Neural progenitor cell (in vitro differentiated cells): ENCODE measurements at regions not wholly inside any gene's neighbourhood (a gene's known extent, or its start where the extent isn't known, plus 50 kb on each side); places are given as distances from the start of the nearest gene placed in this dataset.
"Not testable (repeated sequence)": the region's sequence is repeated elsewhere in the genome, so short reads cannot be mapped to it uniquely, and the experiment has no call there.

Source experiments
- DNase-seq: peaks from one replicate; pipeline ENCODE4 v3.0.0-alpha.2; 2016; ENCODE audit warnings: low spot score
- H2AFZ ChIP-seq: fragments of 200-600 bp; sonication (generic); replicated peaks from 2 replicates; pipeline ENCODE4 v1.6.1; 2016; ENCODE audit warnings: antibody characterized with exemption
- H3F3A ChIP-seq: fragments of 200-600 bp; sonication (generic); 2 replicates; pipeline ENCODE4 v1.6.1; 2016; ENCODE audit warnings: antibody characterized with exemption, low read depth
- H3K27ac ChIP-seq: fragments of 200-600 bp; sonication (generic); 2 replicates; pipeline ENCODE4 v1.5.1; 2016; ENCODE audit warnings: mild to moderate bottlenecking
- H3K27me3 ChIP-seq: fragments of 200-600 bp; sonication (generic); 2 replicates; pipeline ENCODE4 v1.6.1; 2016; ENCODE audit warnings: mild to moderate bottlenecking, moderate library complexity
- H3K36me3 ChIP-seq: fragments of 200-600 bp; sonication (generic); 2 replicates; pipeline ENCODE4 v1.5.1; 2016
- H3K4me1 ChIP-seq: fragments of 200-600 bp; sonication (generic); 2 replicates; pipeline ENCODE4 v1.6.1; 2016; ENCODE audit warnings: mixed run types
- H3K4me2 ChIP-seq: fragments of 200-600 bp; sonication (generic); 2 replicates; pipeline ENCODE4 v1.6.1; 2016
- H3K4me3 ChIP-seq: fragments of 200-600 bp; sonication (generic); 2 replicates; pipeline ENCODE4 v1.5.1; 2016
- H3K79me2 ChIP-seq: fragments of 200-600 bp; sonication (generic); 2 replicates; pipeline ENCODE4 v1.6.1; 2016; ENCODE audit warnings: low read depth
- H3K9ac ChIP-seq: fragments of 200-600 bp; sonication (generic); 2 replicates; pipeline ENCODE4 v1.6.1; 2016
- H3K9me3 ChIP-seq: fragments of 200-600 bp; sonication (generic); 2 replicates; pipeline ENCODE4 v1.5.1; 2016; ENCODE audit warnings: low read depth
- H4K20me1 ChIP-seq: fragments of 200-600 bp; sonication (generic); 2 replicates; pipeline ENCODE4 v1.6.1; 2016; ENCODE audit warnings: low read depth
- H3K27ac Mint-ChIP-seq: 3 replicates; pipeline ENCODE4 v1.8.0; 2021; ENCODE audit warnings: mixed read lengths
- H3K27me3 Mint-ChIP-seq: 2 replicates; pipeline ENCODE4 v1.8.0; 2022; ENCODE audit warnings: low read depth, mild to moderate bottlenecking, inconsistent platforms, moderate library complexity, mixed read lengths; ENCODE audit not compliant: insufficient read depth
- H3K36me3 Mint-ChIP-seq: 3 replicates; pipeline ENCODE4 v1.8.0; 2021; ENCODE audit warnings: mixed read lengths
- H3K4me1 Mint-ChIP-seq: 3 replicates; pipeline ENCODE4 v1.8.0; 2021; ENCODE audit warnings: mixed read lengths
- H3K4me3 Mint-ChIP-seq: 3 replicates; pipeline ENCODE4 v1.8.0; 2021; ENCODE audit warnings: mild to moderate bottlenecking, moderate library complexity, mixed read lengths
- H3K9me3 Mint-ChIP-seq: 3 replicates; pipeline ENCODE4 v1.8.0; 2020; ENCODE audit warnings: mixed read lengths
- EZH2 ChIP-seq: fragments of 200-600 bp; sonication (generic); IDR thresholded peaks from 2 replicates; pipeline ENCODE4 v1.6.1; 2017; ENCODE audit warnings: antibody characterized with exemption, mild to moderate bottlenecking, moderate library complexity
- EZH2phosphoT487 ChIP-seq: fragments of 200-600 bp; sonication (generic); IDR thresholded peaks from 2 replicates; pipeline ENCODE4 v1.6.1; 2017; ENCODE audit warnings: antibody characterized with exemption
- TF ChIP-seq, protein P1 (sequence below): fragments of 200-600 bp; sonication (generic); IDR thresholded peaks from 2 replicates; pipeline ENCODE4 v1.5.1; 2017; ENCODE audit warnings: antibody characterized with exemption, mild to moderate bottlenecking

DNA sequence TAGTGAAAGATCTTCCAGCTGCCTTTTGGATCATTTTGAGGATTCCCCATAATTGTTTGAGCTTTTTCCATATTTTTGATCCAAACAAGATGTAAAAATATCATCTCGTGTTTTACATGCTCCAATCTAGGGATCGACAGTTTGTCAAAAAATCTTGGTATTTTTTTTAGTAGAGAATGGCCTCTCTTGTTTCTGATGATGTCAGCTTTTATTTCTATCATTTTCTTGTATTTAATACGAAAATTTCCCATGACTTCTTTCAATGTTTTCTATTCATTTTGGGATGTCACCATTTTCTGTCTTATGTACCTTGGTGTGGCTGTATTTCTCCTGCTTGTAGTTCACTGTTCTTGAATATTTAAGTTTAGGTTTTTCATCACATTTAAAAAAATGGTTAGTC is 812.0 kb upstream of the NCAM2 start:
- no peaks in the 10 kb centered on the region for H3K79me2 ChIP-seq
- no peak for DNase-seq
- no peaks in the 10 kb centered on the region for H4K20me1 ChIP-seq
- no peaks in the 10 kb centered on the region for H3F3A ChIP-seq
- Mint-ChIP-seq H3K27ac (no peak overlapping the region), H3K36me3 (no peaks in the 10 kb centered on the region), H3K4me3 (no peak overlapping the region), H3K9me3 (peaks cover 7% of the 10 kb centered on the region), H3K4me1 (peaks cover 2% of the 10 kb centered on the region), H3K27me3 (no peaks in the 10 kb centered on the region)
- no peak overlapping the region for H3K27ac ChIP-seq
- no peak overlapping the region for H3K9ac ChIP-seq
- H3K4me3 ChIP-seq, result no peak overlapping the region
- no peaks in the 10 kb centered on the region for H3K27me3 ChIP-seq
- H2AFZ ChIP-seq, result no peak overlapping the region
- no peaks in the 10 kb centered on the region for H3K36me3 ChIP-seq
- TF ChIP-seq EZH2, result no peak
- H3K4me2 ChIP-seq, result no peak overlapping the region
- no peaks in the 10 kb centered on the region for H3K9me3 ChIP-seq
- H3K4me1 ChIP-seq, result no peaks in the 10 kb centered on the region

DNA sequence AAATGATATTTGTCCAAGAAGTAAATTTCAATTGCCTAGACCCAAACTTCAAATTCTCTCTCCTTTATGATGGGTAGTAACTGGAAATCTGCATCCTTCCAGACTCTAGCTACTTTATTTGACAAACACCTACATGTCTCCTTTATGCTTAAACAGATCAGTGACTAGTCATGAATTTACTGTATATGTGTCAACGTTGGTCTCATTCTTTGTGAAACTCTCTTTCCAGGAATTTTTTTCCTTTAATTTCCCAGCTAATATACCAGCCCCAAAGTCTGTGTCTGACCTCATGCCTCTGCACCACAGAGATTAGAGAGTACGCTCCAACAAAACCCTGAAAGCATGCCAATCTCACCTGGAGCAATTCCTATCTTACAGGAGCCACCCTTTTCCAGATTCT is 811.2 kb upstream of the NCAM2 start:
- no peaks in the 10 kb centered on the region for H3K4me1 Mint-ChIP-seq

DNA sequence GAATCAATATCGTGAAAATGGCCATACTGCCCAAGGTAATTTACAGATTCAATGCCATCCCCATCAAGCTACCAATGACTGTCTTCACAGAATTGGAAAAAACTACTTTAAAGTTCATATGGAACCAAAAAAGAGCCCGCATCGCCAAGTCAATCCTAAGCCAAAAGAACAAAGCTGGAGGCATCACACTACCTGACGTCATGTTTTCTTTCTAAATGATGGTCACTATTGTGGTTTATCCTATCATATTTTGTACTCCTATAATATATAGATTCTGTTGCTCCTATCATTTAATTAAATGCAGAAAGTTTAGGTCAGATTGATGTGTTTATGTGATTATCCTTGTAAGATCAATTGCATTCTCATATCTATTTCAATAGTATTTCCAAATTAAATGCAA is 796.9 kb upstream of the NCAM2 start:
- not testable (repeated sequence) for H3K9me3 Mint-ChIP-seq, H3K4me1 Mint-ChIP-seq, H3K9ac ChIP-seq, DNase-seq, H3K4me1 ChIP-seq, H3K4me3 ChIP-seq, H3K36me3 ChIP-seq, H4K20me1 ChIP-seq, H3K27ac ChIP-seq, H3K79me2 ChIP-seq, H3K4me2 ChIP-seq, H3K4me3 Mint-ChIP-seq, H2AFZ ChIP-seq, H3K36me3 Mint-ChIP-seq, H3K9me3 ChIP-seq, H3K27me3 ChIP-seq, H3K27ac Mint-ChIP-seq, H3F3A ChIP-seq, H3K27me3 Mint-ChIP-seq

More for the DNA sequence above, 811.2 kb upstream of the NCAM2 start:
- no peaks in the 10 kb centered on the region for H3K27me3 Mint-ChIP-seq
- no peaks in the 10 kb centered on the region for H4K20me1 ChIP-seq
- H3K4me3 Mint-ChIP-seq, result no peak overlapping the region
- H3K9me3 Mint-ChIP-seq, result peaks cover 7% of the 10 kb centered on the region
- H3K9ac ChIP-seq, result no peak overlapping the region
- H3F3A ChIP-seq, result no peaks in the 10 kb centered on the region
- H3K4me1 ChIP-seq, result no peaks in the 10 kb centered on the region
- no peak overlapping the region for H3K27ac Mint-ChIP-seq
- no peaks in the 10 kb centered on the region for H3K9me3 ChIP-seq
- DNase-seq, result no peak
- H3K27me3 ChIP-seq, result no peaks in the 10 kb centered on the region
- no peak overlapping the region for H3K27ac ChIP-seq
- no peak overlapping the region for H3K4me2 ChIP-seq
- no peaks in the 10 kb centered on the region for H3K79me2 ChIP-seq
- no peaks in the 10 kb centered on the region for H3K36me3 ChIP-seq
- H2AFZ ChIP-seq, result no peak overlapping the region
- no peak overlapping the region for H3K4me3 ChIP-seq
- H3K36me3 Mint-ChIP-seq, result no peaks in the 10 kb centered on the region
- TF ChIP-seq EZH2phosphoT487 (no peak), EZH2 (no peak)
- TF ChIP-seq, protein P1, sequence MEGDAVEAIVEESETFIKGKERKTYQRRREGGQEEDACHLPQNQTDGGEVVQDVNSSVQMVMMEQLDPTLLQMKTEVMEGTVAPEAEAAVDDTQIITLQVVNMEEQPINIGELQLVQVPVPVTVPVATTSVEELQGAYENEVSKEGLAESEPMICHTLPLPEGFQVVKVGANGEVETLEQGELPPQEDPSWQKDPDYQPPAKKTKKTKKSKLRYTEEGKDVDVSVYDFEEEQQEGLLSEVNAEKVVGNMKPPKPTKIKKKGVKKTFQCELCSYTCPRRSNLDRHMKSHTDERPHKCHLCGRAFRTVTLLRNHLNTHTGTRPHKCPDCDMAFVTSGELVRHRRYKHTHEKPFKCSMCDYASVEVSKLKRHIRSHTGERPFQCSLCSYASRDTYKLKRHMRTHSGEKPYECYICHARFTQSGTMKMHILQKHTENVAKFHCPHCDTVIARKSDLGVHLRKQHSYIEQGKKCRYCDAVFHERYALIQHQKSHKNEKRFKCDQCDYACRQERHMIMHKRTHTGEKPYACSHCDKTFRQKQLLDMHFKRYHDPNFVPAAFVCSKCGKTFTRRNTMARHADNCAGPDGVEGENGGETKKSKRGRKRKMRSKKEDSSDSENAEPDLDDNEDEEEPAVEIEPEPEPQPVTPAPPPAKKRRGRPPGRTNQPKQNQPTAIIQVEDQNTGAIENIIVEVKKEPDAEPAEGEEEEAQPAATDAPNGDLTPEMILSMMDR, result no peak

DNA sequence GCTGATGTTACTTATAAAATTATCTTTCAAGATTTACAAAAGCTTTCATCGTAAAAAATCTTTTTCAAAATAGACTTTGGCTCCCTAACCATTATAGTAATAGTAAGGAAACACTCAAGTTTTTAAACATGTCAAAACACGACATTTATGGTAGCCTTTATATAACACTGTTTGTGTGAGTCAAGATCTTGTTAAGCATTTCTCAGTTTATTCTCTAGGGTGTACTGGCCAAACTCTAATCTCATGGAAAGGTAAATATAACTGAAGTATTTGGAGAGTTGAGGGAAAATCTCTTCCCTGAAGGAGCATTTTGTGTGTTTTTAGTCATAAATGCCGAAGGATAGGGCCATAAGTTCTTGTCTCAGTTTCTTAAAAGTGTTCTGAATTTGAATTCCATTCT is 790.9 kb upstream of the NCAM2 start:
- Histone ChIP-seq H3K27ac (no peak overlapping the region), H3K9me3 (no peaks in the 10 kb centered on the region), H3F3A (no peaks in the 10 kb centered on the region), H3K79me2 (no peaks in the 10 kb centered on the region), H2AFZ (no peak overlapping the region), H4K20me1 (no peaks in the 10 kb centered on the region), H3K4me3 (no peak overlapping the region), H3K4me1 (no peaks in the 10 kb centered on the region), H3K9ac (no peak overlapping the region), H3K36me3 (no peaks in the 10 kb centered on the region), H3K4me2 (no peak overlapping the region), H3K27me3 (no peaks in the 10 kb centered on the region)
- no peak for DNase-seq
- H3K4me3 Mint-ChIP-seq, result no peak overlapping the region
- H3K27ac Mint-ChIP-seq, result no peak overlapping the region
- H3K9me3 Mint-ChIP-seq, result no peaks in the 10 kb centered on the region
- H3K4me1 Mint-ChIP-seq, result no peaks in the 10 kb centered on the region
- TF ChIP-seq EZH2, result no peak
- no peak for TF ChIP-seq EZH2phosphoT487
- TF ChIP-seq, protein P1, result no peak
- H3K27me3 Mint-ChIP-seq, result no peaks in the 10 kb centered on the region
- H3K36me3 Mint-ChIP-seq, result no peaks in the 10 kb centered on the region
